HG03066 (cell line): ENCODE measurements at regions not wholly inside any gene's neighbourhood (a gene's known extent, or its start where the extent isn't known, plus 50 kb on each side); places are given as distances from the start of the nearest gene placed in this dataset.
"Not testable (repeated sequence)": the region's sequence is repeated elsewhere in the genome, so short reads cannot be mapped to it uniquely, and the experiment has no call there.

ENCODE experiments used
- ATAC-seq: cut with Tn5 transposase; IDR thresholded peaks from one replicate; pipeline ENCODE4 v1.9.1; 2021; ENCODE audit warnings: low read depth; ENCODE audit not compliant: unreplicated experiment

DNA sequence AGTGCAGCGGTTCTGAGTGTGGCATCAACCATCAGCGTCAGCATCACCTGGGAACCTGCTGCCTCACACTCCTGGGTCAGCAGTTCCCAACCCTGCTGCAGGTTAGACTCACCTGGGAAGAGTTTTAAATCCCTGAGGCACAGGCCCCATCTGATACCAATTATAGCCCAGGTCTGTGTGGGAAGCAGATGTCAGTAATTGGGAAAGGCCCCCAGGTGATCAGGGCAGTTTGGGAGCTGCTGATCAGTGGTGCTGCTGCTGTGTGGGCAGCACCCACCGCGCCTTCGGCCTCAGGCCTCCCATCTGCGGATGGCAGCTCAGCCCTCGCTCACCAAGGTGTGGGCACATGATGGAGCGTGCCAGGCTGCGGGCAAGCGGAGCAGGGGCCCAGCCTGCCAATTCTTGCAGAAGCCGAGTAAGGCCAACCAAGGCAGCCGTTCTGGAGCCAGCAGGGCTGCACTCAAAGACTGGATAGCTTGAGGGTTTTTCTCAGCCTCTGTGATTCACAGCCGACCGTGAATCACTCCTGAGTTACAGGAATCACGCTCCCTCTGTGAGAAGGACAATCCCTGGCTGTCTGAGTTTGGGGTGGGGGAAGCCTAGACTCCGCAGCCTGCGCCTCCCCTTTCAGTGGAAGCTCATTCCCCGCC, 155.6 kb upstream of the SFSWAP start:
- ATAC-seq, result no peak

DNA sequence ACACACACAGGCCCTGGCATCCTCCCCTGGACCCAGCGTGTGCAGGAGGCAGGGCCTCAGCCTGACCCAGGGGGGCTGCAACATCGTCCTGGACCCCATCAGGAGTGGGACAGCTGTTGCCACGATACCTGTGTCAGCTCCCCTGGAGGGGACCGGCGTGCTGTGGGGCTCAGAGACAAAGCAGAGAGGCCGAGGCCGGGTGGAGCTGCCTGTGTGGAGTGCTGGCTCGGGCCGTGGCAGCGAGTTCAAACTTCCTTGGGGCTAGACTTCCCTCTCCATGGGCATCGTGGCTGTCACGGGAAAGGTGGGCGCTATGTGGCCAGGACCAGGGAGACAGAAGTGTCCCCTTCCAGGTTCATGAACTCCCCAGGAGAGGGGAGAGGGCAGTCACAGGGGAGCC, 155.0 kb upstream of the SFSWAP start:
- no peak for ATAC-seq

DNA sequence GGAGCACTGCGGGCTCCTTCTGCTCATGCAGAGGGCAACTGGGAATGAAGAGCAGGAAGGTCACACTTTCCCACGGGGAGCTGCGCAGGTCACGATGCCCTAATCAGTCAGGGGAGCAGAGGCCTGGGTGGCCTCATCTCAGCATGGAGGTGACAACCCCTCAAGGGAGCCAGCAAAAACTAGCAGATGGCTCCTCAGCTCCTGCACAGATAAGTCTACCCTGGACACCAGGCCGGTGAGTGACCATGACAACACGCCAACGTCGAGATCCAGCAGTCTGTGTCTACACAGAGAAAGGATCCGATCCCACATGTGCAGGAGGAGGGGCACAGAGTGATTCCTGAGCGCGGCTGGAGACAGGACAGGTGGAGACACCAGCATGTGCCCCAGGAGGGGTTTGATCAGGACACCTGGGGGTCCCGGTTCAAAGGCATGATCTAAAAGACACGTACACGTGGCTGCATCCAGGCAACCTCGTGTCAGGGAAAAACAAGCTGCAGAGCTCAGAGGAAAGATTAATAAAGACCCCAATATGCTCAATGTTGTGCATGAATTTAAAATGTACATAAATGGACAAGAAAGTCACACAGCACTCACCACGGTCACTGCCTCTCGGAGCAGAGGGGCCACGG, 153.7 kb upstream of the SFSWAP start:
- no peak for ATAC-seq

DNA sequence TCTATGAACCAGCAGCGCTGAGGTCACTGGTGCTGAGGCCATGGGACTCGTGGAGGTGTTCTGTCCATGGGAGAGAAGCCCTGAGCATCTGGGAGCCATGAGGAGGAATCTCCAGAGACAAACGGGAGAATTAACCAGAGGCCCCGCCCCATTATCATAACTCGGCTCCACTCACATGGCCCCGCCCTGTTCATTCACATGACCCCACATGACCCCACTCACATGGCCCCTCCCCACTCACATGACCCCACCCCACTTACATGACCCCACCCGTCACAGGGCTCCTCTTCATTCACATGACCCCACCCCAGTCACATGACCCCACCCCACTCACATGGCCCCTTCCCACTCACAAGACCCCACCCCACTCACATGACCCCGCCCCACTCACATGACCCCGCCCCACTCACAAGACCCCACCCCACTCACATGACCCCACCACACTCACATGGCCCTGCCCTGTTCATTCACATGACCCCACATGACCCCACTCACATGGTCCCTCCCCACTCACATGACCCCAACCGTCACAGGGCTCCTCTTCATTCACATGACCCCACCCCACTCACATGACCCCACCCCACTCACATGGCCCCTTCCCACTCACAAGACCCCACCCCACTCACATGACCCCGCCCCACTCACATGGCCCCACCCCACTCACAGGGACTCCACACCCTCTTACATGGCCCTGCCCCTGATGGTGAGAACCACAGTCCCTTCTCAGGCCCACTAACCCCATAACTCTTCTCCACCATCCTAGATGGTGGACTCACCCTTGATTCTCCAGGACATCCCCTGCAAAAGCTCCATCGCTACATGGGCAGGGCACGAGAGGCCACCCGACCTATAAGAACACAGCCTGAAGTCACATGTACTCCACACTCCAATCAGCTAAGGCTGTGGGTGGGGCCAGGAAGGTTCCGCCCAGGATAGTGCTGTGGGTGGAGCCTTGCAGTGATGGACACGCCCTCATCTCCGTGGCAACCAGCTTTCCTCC, 151.1 kb upstream of the SFSWAP start:
- no peak for ATAC-seq

DNA sequence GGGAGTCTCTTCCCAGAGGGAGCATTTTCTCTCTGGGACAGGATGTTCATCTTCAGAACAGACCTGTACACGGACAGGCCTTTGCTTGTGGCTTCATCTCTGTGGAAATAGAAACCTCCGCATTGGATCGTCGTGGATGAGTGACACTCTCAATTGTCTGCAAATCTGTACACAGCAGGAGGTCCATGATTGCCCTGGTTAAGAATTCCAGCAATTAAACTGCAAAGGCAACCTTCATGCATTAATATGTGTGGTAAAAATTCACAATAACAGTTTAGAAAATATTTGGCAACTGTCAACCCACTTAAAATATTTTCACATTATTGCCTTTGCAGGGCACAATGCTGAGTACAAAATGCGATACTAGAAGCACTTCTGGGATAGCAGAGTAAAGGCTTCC, 149.8 kb upstream of the SFSWAP start:
- ATAC-seq, result no peak

DNA sequence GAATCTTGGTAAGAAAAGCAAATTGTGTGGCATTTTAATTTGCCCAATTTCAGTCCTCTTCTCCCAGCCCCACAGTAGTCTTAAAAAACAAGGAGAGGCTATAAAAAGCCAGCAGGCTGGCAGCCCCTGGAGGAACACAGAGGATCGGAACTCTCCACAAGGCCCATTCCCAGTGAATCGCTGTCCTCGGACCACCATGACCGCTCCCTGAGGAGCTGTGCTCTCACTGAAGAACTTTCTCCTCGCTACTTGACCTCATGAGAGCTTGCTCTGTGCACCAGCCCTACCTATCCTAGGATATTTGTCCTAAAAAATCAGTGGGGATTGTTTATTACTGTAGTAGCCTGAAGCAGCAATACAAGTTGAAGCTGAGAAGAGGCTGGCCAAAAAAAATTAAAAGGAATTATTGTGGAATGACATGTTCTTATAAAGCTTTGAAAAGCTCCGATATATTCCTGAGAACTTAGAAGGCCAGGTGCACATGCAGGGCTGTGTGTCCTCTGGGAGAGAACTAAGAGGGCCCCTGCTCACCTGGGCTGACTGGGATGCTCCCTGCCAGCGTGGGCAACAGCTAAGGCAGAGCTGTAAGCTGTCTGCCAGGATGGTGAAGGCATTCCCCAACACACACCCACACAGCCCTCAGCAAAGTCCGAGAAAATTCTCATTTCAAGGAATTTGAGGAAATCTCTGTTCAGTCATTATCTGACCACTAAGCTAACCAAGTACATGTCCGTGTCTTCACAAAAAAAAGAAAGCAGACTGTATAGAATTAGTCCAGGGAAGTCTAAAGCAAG, 148.8 kb upstream of the SFSWAP start:
- ATAC-seq, result no peak

DNA sequence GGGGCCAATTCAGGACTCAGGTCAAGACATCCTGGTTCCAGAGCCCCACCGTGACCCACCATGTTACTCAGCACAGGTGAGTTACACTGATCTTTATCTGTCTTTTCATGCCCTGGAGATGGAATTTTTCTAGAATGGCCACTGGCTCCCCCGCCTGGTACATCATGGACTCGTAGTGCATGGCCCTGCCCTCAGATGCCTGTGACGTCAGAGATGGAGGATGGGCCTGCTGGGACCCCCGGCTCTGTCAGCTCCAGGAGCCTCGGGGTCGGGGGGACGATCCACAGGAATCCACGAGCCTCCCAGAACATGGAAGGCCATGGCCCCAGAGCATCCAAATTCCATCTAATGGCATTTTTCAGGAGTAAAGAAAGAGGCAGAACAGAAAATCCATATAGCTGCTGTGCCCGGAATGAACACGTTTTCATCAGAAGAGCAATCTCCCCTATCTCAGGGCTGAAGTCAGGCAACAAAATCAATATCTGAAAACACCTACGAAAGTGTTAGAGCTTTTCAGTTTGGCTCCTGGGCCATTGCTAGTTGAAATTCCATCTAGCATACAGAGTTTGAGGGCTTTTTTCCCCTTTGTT, 146.7 kb upstream of the SFSWAP start:
- not testable (repeated sequence) for ATAC-seq

DNA sequence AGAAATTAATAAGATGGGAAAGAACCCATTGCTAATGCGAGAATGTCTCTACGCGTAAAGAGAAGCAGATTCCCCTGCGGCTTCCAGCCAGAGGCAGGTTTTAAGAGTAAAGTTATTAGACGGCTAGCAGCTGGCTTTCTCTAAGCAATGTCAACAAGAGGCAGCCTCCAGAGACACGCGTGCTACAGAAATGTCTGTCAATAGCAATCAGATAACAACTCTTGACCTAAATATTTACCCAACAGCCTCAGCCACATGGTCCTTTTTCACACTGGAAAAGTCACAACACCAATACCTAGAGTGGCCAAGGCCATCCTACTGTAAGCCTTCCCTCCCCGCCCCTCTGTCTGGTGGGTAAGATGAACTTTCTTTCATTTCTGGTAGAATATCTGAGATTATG, 146.0 kb upstream of the SFSWAP start:
- no peak for ATAC-seq

DNA sequence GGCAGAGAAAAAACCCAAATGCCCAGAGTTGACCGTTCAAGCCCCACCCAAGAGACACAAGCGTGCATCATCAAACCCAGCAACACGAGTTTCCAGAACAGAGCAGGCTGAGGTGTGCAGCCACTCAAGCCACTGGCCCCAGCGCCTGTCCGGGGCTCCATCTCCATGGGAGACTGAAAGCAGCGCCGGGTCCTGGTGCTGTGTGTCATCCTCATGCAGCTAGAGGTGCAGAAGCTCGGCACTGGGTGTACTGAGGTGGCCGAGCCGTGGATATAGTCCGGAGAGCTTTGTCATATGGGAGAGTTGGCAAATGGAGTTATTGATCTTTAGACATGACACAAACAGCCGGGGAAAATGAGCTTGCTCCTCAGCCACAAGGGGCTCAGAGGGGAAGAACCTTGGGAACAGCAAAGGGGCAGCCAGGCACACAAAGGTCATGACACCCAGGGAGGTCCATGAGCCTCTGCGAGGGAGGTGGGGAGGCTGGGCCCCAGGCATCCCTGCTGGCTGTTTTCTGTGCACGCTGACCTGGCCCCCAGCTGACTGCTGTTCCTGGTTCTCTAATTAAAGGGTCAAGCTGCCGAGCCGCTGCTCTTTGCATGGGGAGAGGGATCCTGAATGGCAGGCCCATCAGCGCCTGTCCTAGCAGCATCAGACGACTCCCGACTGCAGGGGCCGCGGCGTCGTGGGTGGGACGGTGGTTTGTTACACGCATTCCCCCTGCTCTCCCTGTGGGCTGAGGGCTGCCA, 145.4 kb upstream of the SFSWAP start:
- ATAC-seq, result no peak

DNA sequence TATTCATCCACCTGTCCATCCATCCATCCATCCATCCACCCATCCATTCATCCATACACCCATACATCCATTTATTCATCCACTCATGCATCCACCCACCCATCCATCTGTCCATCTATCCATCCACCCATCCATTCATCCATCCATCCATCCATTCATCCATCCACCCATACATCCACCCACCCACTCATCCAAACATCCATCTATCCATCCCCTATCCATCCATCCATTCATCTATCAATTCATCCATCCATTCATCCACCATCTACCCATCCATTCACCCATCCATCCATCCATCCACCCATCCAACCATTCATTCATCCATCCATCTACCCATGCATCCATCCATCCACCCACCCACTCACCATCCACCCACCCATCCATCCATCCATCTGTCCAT, 142.6 kb upstream of the SFSWAP start:
- ATAC-seq, result no peak

DNA sequence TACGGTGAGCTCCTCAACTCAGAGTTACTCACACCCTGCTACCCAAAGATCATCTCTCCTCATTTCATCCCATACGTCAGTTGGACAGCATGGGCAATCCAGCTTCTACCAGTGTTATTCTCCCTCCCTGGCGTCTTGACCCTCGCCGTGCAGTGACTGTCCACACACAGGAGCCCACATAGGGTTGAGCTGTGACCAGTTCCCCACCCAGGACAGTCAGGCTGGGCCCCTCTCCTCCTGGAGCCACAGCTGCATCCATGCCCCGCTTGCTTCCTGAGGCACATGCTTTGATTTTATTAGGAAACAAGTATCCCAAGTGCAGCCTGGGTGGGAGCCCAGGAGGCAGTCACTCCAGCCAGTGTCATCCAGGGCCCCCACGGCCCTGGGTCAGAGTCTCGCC, 140.3 kb upstream of the SFSWAP start:
- ATAC-seq, result no peak

DNA sequence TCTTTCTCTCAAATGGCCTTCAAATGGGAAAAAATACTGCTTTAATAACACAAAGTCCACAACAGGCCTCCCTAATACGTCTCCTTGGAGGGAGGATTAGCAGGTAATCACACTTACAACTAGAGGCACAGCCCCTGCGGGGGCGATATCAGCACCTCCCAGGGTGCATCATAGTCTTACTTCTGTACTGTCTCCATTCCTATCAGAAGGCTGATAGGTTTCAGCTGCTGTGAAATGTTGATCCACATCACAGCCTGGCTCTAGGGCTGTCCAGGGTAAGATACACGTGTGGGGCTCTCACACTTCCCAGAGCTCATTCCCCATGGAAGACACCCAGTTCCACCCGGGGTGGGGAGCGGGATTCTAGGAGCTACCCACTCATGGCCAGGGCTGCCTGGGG, 139.1 kb upstream of the SFSWAP start:
- no peak for ATAC-seq

DNA sequence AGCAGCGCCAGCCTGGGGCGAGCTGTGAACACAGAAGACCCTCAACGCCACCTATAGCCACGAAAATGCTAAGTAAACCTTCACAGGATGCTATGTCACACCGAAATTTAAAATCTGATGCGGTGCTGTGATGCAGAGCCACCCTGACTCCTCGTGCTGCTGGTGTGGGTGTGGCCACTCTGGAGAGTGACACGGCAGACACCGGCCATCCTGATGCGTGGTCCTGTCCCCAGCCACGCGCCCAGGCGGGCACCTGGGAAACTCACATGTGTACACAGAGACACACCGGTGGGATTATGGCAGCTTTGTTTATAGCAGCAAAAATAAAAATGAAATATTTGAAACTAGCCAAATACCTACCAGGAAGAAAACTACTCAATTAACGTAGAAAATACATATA, 138.3 kb upstream of the SFSWAP start:
- ATAC-seq, result no peak

DNA sequence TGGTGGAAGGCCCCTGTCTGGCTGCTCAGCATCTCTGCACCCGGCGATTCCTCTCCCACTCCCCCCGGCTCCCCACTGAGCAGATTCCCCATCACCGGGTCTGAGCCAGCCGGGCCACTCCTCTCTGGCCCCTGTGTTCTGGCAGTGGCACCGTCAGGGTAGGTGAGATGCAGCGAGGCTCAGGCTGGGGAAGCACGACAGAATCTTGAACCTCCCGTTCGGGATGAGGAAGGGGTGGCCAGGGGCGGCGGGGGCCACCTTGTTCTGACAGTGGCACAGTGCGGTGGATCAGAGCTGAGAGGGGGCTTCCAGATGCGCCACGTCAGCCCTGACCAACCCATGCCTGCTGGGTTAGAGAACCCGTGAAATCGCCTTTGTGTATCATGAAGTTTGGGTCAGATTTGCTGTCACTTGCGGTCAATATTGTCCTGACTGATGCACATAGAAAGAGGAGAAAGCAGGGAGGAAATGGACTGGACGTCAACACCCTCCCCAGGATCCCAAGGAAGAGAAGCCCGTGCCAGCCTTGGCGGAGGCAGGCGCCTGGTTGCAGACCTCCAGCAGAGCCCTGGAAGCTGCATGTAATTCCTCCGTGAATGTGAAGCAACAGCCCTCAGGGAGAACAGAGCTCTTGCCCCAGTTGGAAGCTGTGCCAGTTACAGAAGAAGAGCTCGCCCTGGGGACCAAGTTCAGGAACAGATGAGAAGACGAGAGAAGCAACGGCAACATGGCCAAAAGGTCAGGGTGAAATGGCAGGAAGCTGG, 137.1 kb upstream of the SFSWAP start:
- no peak for ATAC-seq

DNA sequence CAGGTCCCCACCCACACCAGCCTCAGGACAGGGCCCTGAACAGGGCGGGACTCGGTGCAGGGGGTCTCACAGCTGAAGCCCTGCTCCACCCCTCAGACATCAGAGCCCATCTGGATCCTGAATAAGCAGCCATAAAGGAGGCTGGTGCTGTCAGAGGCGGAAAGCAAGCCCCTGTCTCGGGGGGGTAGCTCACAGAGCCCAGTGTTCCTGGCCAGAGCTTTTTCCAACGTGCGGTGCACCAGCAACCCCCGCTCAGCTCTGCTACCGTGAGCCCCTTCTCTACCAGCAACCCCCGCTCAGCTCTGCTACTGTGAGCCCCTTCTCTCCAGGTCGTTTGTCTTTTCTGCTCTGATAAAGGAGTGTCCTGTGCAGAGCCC, 136.5 kb upstream of the SFSWAP start:
- no peak for ATAC-seq

DNA sequence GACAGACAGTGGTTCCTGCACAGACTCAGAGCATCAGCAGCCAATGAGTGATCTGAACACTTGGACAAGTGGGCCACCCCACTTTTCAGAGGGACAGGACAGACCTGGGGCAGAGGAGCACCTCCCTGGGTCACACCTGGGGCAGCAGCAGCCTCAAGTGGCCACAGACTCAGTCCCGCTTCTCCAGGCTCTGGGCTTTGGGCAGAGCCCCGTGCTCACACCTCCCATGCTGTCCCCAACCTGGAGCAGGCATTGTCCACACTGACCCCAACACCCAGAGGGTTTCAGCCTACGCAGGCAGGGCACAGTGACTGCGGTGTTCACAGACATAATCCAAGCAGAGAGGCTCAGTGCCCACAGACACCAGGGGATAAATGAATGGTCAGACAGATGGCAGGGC, 135.5 kb upstream of the SFSWAP start:
- ATAC-seq, result no peak

DNA sequence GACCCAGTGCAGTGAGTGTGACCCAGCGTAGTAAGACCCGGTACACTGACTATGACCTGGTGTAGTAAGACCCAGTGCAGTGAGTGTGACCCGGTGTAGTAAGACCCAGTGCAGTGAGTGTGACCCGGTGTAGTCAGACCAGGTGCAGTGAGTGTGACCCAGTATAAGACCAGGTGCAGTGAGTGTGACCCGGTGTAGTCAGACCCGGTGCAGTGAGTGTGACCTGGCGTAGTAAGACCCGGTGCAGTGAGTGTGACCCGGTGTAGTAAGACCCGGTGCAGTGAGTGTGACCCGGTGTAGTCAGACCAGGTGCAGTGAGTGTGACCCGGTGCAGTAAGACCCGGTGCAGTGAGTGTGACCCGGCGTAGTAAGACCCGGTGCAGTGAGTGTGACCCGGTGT, 134.2 kb upstream of the SFSWAP start:
- ATAC-seq, result not testable (repeated sequence)

DNA sequence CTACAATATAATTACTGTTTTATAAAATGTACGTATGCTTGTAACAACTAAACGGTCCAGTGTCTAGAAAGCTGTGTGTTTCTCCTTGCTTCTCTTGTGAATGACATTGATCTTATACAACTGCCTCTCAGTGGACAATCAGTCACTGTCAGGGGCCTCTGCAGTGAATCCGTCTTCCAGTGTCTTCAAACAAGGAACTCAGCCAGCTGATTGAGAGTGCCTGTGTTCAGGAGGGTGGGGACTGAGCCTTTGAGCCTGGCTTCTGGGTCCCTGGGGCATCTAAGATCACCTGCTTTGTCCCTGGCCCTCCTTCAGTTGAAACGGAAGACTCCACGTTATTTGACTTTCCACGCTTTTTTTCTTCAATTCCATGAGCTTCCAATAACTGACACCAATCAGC, 133.1 kb upstream of the SFSWAP start:
- ATAC-seq, result no peak
